ENCODE measurements at regions not wholly inside any gene's neighbourhood (a gene's known extent, or its start where the extent isn't known, plus 50 kb on each side); places are given as distances from the start of the nearest gene placed in this dataset.

DNA sequence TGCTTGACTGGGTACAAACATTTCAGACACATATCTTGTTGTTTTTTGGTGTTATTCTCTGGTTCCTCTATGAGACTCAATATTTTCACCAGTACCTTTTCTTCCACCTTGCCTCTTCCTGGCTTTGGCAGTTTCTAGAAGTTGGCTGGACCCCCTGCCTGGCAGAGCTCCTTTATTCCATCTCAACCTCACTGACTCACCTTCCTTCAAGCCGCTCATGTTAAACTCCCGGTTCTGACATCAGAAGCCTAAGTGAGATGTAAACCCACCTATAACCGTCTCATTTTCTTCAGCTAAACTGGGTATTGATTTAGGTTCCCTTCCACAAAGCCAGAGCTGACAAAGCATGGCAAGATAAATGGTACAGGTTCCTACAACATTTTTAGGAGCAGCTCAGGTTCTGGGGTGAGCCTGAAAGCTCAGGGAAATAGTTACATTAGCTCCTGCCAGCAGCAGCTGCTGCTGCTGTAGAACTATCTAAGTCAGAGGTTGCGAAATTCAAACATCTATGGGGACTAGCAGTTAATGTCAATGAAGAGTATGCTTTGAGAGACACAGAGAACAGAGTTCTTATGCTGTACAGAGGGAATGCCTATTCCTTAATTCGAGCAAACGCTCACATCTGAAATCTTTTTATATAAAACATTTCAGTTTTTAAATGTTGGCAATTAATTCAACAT lies 197.1 kb upstream of the NR3C1 start:
- TF ChIP-seq, protein P1, sequence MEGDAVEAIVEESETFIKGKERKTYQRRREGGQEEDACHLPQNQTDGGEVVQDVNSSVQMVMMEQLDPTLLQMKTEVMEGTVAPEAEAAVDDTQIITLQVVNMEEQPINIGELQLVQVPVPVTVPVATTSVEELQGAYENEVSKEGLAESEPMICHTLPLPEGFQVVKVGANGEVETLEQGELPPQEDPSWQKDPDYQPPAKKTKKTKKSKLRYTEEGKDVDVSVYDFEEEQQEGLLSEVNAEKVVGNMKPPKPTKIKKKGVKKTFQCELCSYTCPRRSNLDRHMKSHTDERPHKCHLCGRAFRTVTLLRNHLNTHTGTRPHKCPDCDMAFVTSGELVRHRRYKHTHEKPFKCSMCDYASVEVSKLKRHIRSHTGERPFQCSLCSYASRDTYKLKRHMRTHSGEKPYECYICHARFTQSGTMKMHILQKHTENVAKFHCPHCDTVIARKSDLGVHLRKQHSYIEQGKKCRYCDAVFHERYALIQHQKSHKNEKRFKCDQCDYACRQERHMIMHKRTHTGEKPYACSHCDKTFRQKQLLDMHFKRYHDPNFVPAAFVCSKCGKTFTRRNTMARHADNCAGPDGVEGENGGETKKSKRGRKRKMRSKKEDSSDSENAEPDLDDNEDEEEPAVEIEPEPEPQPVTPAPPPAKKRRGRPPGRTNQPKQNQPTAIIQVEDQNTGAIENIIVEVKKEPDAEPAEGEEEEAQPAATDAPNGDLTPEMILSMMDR (conservative IDR thresholded peaks at IDR 0.05; ENCODE audit: low read depth, low read length), result no peak
- TF ChIP-seq EZH2 (IDR thresholded peaks at IDR 0.05; ENCODE audit: borderline replicate concordance, low read depth, low read length, poor library complexity, severe bottlenecking), result no peak
